HEK293 (cell line): ENCODE measurements at regions not wholly inside any gene's neighbourhood (a gene's known extent, or its start where the extent isn't known, plus 50 kb on each side); places are given as distances from the start of the nearest gene placed in this dataset.

ENCODE experiments used
- CTCF ChIA-PET: fragments of 350-600 bp; formaldehyde crosslinking; extraction: SDS; loops from one replicate; lab custom pipeline; 2021; ENCODE audit warnings: antibody characterized with exemption; lab: Yijun Ruan, JAX
- POLR2A ChIA-PET: fragments of 300-600 bp; formaldehyde crosslinking; extraction: SDS; loops from one replicate; lab custom pipeline; 2020; ENCODE audit warnings: antibody characterized with exemption, inconsistent platforms; lab: Yijun Ruan, JAX
- H3K27ac ChIP-seq: fragments of 200-500 bp; sonication (Bioruptor generic); 2 replicates; pipeline ENCODE4 v1.5.1; 2014; ENCODE audit warnings: low read depth, low read length, control low read depth, inconsistent platforms; ENCODE audit errors: extremely low read depth
- H3K36me3 ChIP-seq, 2 experiments: fragments of 200-500 bp in 1 of 2; sonication (Bioruptor generic) in 1 of 2; 1 replicate in 1 of 2; 2 replicates in 1 of 2; pipeline ENCODE4 v1.5.1; 2014 to 2017; ENCODE audit warnings: inconsistent platforms in 2 of 2, low read length in 2 of 2; ENCODE audit not compliant: control insufficient read depth in 2 of 2, insufficient read depth in 1 of 2
- H3K4me1 ChIP-seq: fragments of 200-500 bp; sonication (Bioruptor generic); 2 replicates; pipeline ENCODE4 v1.5.1; 2014; ENCODE audit warnings: mild to moderate bottlenecking, low read length, inconsistent platforms; ENCODE audit not compliant: control insufficient read depth, insufficient read depth
- H3K4me3 ChIP-seq: 2 replicates; pipeline ENCODE4 v1.5.1; 2011; ENCODE audit warnings: low read depth, mild to moderate bottlenecking, control low read depth, low read length, moderate library complexity
- H3K9me3 ChIP-seq: fragments of 200-500 bp; sonication (Bioruptor generic); 2 replicates; pipeline ENCODE4 v1.5.1; 2014; ENCODE audit warnings: low read depth, low read length, inconsistent platforms; ENCODE audit not compliant: control insufficient read depth, insufficient read depth
- ELK4 ChIP-seq: IDR thresholded peaks from 2 replicates; pipeline ENCODE4 v1.6.1; 2011; ENCODE audit warnings: mild to moderate bottlenecking, low read depth, low read length, borderline replicate concordance
- HOXA7 ChIP-seq: sonication (generic); formaldehyde crosslinking; IDR thresholded peaks from 2 replicates; pipeline ENCODE4 v1.8.1; 2022; ENCODE audit warnings: missing genetic modification reagents, borderline replicate concordance
- MEIS1 ChIP-seq: sonication (generic); formaldehyde crosslinking; IDR thresholded peaks from 2 replicates; pipeline ENCODE4 v1.8.1; 2022; ENCODE audit warnings: missing genetic modification reagents, mild to moderate bottlenecking, borderline replicate concordance
- PRDM6 ChIP-seq: fragments of 450-650 bp; formaldehyde crosslinking; IDR thresholded peaks from 2 replicates; pipeline ENCODE4 v1.5.1; 2017; ENCODE audit warnings: missing biosample characterization, missing genetic modification characterization
- ZBTB10 ChIP-seq: fragments of 450-650 bp; formaldehyde crosslinking; IDR thresholded peaks from 2 replicates; pipeline ENCODE4 v1.5.1; 2016; ENCODE audit warnings: missing biosample characterization, missing genetic modification characterization
- ZBTB26 ChIP-seq: fragments of 450-650 bp; formaldehyde crosslinking; optimal IDR thresholded peaks from 2 replicates; pipeline ENCODE3; 2016; ENCODE audit warnings: missing biosample characterization, mild to moderate bottlenecking, missing genetic modification characterization
- ZBTB7A ChIP-seq: fragments of 450-650 bp; formaldehyde crosslinking; IDR thresholded peaks from 2 replicates; pipeline ENCODE4 v1.5.1; 2016; ENCODE audit warnings: low read depth, missing biosample characterization, missing genetic modification characterization
- ZFP37 ChIP-seq: fragments of 450-650 bp; formaldehyde crosslinking; IDR thresholded peaks from 2 replicates; pipeline ENCODE4 v1.5.1; 2016; ENCODE audit warnings: missing biosample characterization, missing genetic modification characterization
- ZNF114 ChIP-seq: fragments of 450-650 bp; formaldehyde crosslinking; IDR thresholded peaks from 2 replicates; pipeline ENCODE4 v1.5.0; 2017; ENCODE audit warnings: missing biosample characterization, missing genetic modification characterization
- ZNF302 ChIP-seq: fragments of 450-650 bp; formaldehyde crosslinking; IDR thresholded peaks from 2 replicates; pipeline ENCODE4 v1.5.1; 2016; ENCODE audit warnings: missing biosample characterization, missing genetic modification characterization, low read depth
- ZNF311 ChIP-seq: fragments of 450-650 bp; formaldehyde crosslinking; IDR thresholded peaks from 2 replicates; pipeline ENCODE4 v1.5.1; 2017; ENCODE audit warnings: missing biosample characterization, missing genetic modification characterization, borderline replicate concordance
- ZNF324 ChIP-seq: fragments of 450-650 bp; formaldehyde crosslinking; IDR thresholded peaks from 2 replicates; pipeline ENCODE4 v1.5.1; 2016; ENCODE audit warnings: missing biosample characterization, missing genetic modification characterization
- ZNF404 ChIP-seq: fragments of 450-650 bp; formaldehyde crosslinking; IDR thresholded peaks from 2 replicates; pipeline ENCODE4 v1.5.1; 2017; ENCODE audit warnings: missing biosample characterization, missing genetic modification characterization
- ZNF513 ChIP-seq: fragments of 450-650 bp; IDR thresholded peaks from 2 replicates; pipeline ENCODE4 v1.5.1; 2018; ENCODE audit warnings: missing biosample characterization, missing genetic modification characterization
- ZNF530 ChIP-seq: fragments of 450-650 bp; formaldehyde crosslinking; IDR thresholded peaks from 2 replicates; pipeline ENCODE4 v1.5.1; 2016; ENCODE audit warnings: low read depth, missing biosample characterization, missing genetic modification characterization
- ZNF548 ChIP-seq: fragments of 450-650 bp; formaldehyde crosslinking; IDR thresholded peaks from 2 replicates; pipeline ENCODE4 v1.5.1; 2016; ENCODE audit warnings: missing biosample characterization, missing genetic modification characterization
- ZNF560 ChIP-seq: fragments of 450-650 bp; formaldehyde crosslinking; IDR thresholded peaks from 2 replicates; pipeline ENCODE4 v1.5.1; 2017; ENCODE audit warnings: missing biosample characterization, missing genetic modification characterization, borderline replicate concordance
- ZNF704 ChIP-seq: fragments of 450-650 bp; formaldehyde crosslinking; IDR thresholded peaks from 2 replicates; pipeline ENCODE4 v1.5.1; 2016; ENCODE audit warnings: missing biosample characterization, missing genetic modification characterization
- ZNF785 ChIP-seq: fragments of 450-650 bp; formaldehyde crosslinking; IDR thresholded peaks from 2 replicates; pipeline ENCODE4 v1.5.1; 2016; ENCODE audit warnings: missing biosample characterization, missing genetic modification characterization

- no peak for TF ChIP-seq PRDM6
- TF ChIP-seq ZNF530 (tag by site-specific recombination), result no peak
- no peak for TF ChIP-seq ZNF704 (tag by site-specific recombination)
- TF ChIP-seq ZNF513 (tag by site-specific recombination), result no peak
Observed at GRCh38 chr5:17370651-17371050, 127.4 kb upstream of the TAF11L2 start (continued).

GRCh38 chr5:17373406-17373805 lies 124.6 kb upstream of the TAF11L2 start:
- Histone ChIP-seq H3K4me1 (peaks cover 17% of the 10 kb centered on the region), H3K9me3 (no peaks in the 10 kb centered on the region), H3K36me3 (no peaks in the 10 kb centered on the region), H3K4me3 (no peak overlapping the region)
- ChIA-PET CTCF (interaction anchor here (0.6 kb wide), 2 partner anchors 26 to 157 kb away, joined by 3 read pairs; no protein-coding TSS in a partner anchor), POLR2A (interaction anchor here (1.2 kb wide), 1 partner anchor 8 kb away, joined by 4 read pairs; no protein-coding TSS in a partner anchor)
- no peak for TF ChIP-seq ZNF324 (tag by site-specific recombination)
- TF ChIP-seq ZNF785 (tag by site-specific recombination), result no peak
- no peak for TF ChIP-seq ZBTB7A (tag by site-specific recombination)
- no peak for TF ChIP-seq ZBTB26 (tag by site-specific recombination)
- no peak for TF ChIP-seq PRDM6
- TF ChIP-seq ZNF302 (tag by site-specific recombination), result no peak
- no peak for TF ChIP-seq ZNF114 (tag by site-specific recombination)
- no peak for TF ChIP-seq HOXA7 (CRISPR knock-in tag)
- TF ChIP-seq ZBTB10 (tag by site-specific recombination), result no peak
- TF ChIP-seq ZNF560, result no peak
- TF ChIP-seq ZNF404, result no peak
- no peak for TF ChIP-seq ELK4
- no peak for TF ChIP-seq MEIS1 (CRISPR knock-in tag)
- no peak for TF ChIP-seq ZNF548 (tag by site-specific recombination)
- no peak for TF ChIP-seq ZNF311 (tag by site-specific recombination)
- no peak for TF ChIP-seq ZFP37 (tag by site-specific recombination)
- TF ChIP-seq, all 188 proteins: peak for 0
- H3K27ac ChIP-seq, result no peak overlapping the region
